Adrenal gland (tissue), 9 donors: ENCODE measurements at regions not wholly inside any gene's neighbourhood (a gene's known extent, or its start where the extent isn't known, plus 50 kb on each side); places are given as distances from the start of the nearest gene placed in this dataset.

Experiments
- DNase-seq, 7 donors: peaks; one replicate each; pipeline ENCODE4 v3.0.0-alpha.2; 2019 to 2020
- H3K27ac ChIP-seq, 5 donors: fragments of 200-600 bp; sonication (generic) in 4 of 5; 1 replicate in 3 of 5; 2 replicates in 2 of 5; pipeline versions ENCODE4 v1.5.1 to v1.8.0; 2016 to 2020; ENCODE audit warnings: mild to moderate bottlenecking in 1 of 5
- H3K27me3 ChIP-seq: fragments of 200-600 bp; 2 replicates; pipeline ENCODE4 v1.8.0; 2021
- H3K36me3 ChIP-seq, 2 donors: fragments of 200-600 bp; replicated peaks in 1 of 2; 1 replicate in 1 of 2; 2 replicates in 1 of 2; pipeline versions ENCODE4 v1.5.1 to v1.8.0; 2018 to 2022
- H3K4me1 ChIP-seq, 2 donors: fragments of 200-600 bp; replicated peaks in 1 of 2; 1 replicate in 1 of 2; 2 replicates in 1 of 2; pipeline versions ENCODE4 v1.5.1 to v1.8.0; 2018 to 2021
- H3K4me3 ChIP-seq, 4 donors: fragments of 200-600 bp; sonication (generic) in 3 of 4; one replicate each; pipeline ENCODE4 v1.5.1; 2016 to 2018
- H3K9me3 ChIP-seq, 3 donors: fragments of 200-600 bp; sonication (generic) in 1 of 3; replicated peaks in 1 of 3; 1 replicate in 2 of 3; 2 replicates in 1 of 3; pipeline versions ENCODE4 v1.5.1 to v1.8.0; 2016 to 2021
- POLR2A ChIP-seq, 2 donors: fragments of 450-650 bp; IDR thresholded peaks; one replicate each; pipeline ENCODE4 v1.6.1; 2017; ENCODE audit warnings: antibody characterized with exemption in 2 of 2, mild to moderate bottlenecking in 2 of 2, moderate library complexity in 1 of 2
- WGBS, 4 donors: extraction: QIAGEN DNeasy Blood & Tissue Kit in 2 of 4; methylation state at CpG; one replicate each; pipeline versions ENCODE4 v1.1.5 to v1.1.7; 2013 to 2017; 5-methylcytosine and 5-hydroxymethylcytosine counted together
- intact Hi-C, 2 donors: fragments of 100-400 bp; cut with DNase I; formaldehyde crosslinking; loops; one replicate each; pipeline versions ENCODE4 v1.14.1 to v1.15.0; 2022 to 2023
- TF ChIP-seq, protein P1 (sequence below), 6 experiments: fragments of 450-650 bp in 4 of 6; fragments of 200-600 bp in 2 of 6; sonication (generic) in 1 of 6; IDR thresholded peaks; 1 replicate in 5 of 6; 2 replicates in 1 of 6; pipeline versions ENCODE4 v1.5.1 to v1.8.0; 2016 to 2021; ENCODE audit warnings: antibody characterized with exemption in 6 of 6, mild to moderate bottlenecking in 2 of 6, moderate library complexity in 1 of 6
- donor health status: healthy with polysubstance abuse.
- donor health status: Bipolar disorder and iron deficiency.
- donor health status: DM: yes; HTN: yes; CAD: no.
- donor health status: DM: no; HTN: no; CAD: no.
- donor health status: DM: no; HTN: no; CAD: no.

DNA sequence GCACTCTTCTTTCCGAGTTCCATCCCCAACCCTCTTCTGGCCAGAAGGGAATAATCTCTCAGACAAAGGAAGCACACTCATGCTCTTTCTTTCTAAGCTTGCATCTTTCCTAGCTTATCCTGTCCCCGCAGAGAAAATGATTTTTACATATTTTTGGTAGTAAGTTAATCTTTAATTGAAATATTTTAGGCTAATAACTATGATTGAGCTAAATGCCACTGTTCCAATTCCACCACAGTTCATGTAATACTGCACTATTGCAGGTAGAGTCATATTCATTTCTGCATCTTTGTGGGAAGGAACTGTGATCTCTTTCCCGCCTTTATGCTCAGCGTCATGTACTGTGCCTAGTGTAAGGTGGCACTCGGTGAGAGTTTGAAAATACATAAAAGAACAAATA, 158.9 kb upstream of the FOXG1 start:
- Histone ChIP-seq H3K27ac (no peak overlapping the region), H3K4me3 (no peak overlapping the region), H3K4me1 (no peaks in the 10 kb centered on the region), H3K36me3 (no peaks in the 10 kb centered on the region), H3K9me3 (no peaks in the 10 kb centered on the region), H3K27me3 (no peaks in the 10 kb centered on the region)
- WGBS, 4 donors, result 69 to 73% (median 72%) methylated on average over 5 of the region's 5 CpGs
- intact Hi-C loops, result no loop called here
- TF ChIP-seq, protein P1, sequence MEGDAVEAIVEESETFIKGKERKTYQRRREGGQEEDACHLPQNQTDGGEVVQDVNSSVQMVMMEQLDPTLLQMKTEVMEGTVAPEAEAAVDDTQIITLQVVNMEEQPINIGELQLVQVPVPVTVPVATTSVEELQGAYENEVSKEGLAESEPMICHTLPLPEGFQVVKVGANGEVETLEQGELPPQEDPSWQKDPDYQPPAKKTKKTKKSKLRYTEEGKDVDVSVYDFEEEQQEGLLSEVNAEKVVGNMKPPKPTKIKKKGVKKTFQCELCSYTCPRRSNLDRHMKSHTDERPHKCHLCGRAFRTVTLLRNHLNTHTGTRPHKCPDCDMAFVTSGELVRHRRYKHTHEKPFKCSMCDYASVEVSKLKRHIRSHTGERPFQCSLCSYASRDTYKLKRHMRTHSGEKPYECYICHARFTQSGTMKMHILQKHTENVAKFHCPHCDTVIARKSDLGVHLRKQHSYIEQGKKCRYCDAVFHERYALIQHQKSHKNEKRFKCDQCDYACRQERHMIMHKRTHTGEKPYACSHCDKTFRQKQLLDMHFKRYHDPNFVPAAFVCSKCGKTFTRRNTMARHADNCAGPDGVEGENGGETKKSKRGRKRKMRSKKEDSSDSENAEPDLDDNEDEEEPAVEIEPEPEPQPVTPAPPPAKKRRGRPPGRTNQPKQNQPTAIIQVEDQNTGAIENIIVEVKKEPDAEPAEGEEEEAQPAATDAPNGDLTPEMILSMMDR (IDR thresholded peaks at IDR 0.05), result no peak
- TF ChIP-seq POLR2A (IDR thresholded peaks at IDR 0.05), result no peak
- DNase-seq, result no peak

DNA sequence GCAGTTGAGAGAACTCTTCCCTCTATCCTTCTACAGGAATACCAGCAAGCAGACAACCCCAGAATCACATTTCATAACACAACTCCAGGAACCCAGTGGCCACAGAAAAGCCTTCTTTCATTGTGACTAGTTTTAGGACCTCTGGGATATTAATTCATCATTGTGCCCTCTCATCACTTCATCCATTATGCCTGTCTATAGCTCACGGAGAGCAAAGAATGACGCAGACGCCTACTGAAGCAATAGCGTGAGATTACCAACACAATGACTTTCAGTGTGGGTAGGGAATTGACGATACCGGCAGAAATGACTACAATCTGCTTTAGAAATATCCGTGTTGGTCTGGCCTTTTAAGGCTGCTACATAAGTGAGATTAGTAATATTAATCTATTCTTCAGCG, 158.1 kb upstream of the FOXG1 start:
- no peak for DNase-seq
- no peaks in the 10 kb centered on the region for H3K4me1 ChIP-seq
- intact Hi-C loops, result no loop called here
- H3K27me3 ChIP-seq, result no peaks in the 10 kb centered on the region
- TF ChIP-seq POLR2A (IDR thresholded peaks at IDR 0.05), result no peak
- TF ChIP-seq, protein P1 (IDR thresholded peaks at IDR 0.05), result no peak
- H3K36me3 ChIP-seq, result no peaks in the 10 kb centered on the region
- no peak overlapping the region for H3K4me3 ChIP-seq
- WGBS, 4 donors, result 75 to 82% (median 78%) methylated on average over 8 of the region's 8 CpGs
- no peak overlapping the region for H3K27ac ChIP-seq
- H3K9me3 ChIP-seq, result no peaks in the 10 kb centered on the region

DNA sequence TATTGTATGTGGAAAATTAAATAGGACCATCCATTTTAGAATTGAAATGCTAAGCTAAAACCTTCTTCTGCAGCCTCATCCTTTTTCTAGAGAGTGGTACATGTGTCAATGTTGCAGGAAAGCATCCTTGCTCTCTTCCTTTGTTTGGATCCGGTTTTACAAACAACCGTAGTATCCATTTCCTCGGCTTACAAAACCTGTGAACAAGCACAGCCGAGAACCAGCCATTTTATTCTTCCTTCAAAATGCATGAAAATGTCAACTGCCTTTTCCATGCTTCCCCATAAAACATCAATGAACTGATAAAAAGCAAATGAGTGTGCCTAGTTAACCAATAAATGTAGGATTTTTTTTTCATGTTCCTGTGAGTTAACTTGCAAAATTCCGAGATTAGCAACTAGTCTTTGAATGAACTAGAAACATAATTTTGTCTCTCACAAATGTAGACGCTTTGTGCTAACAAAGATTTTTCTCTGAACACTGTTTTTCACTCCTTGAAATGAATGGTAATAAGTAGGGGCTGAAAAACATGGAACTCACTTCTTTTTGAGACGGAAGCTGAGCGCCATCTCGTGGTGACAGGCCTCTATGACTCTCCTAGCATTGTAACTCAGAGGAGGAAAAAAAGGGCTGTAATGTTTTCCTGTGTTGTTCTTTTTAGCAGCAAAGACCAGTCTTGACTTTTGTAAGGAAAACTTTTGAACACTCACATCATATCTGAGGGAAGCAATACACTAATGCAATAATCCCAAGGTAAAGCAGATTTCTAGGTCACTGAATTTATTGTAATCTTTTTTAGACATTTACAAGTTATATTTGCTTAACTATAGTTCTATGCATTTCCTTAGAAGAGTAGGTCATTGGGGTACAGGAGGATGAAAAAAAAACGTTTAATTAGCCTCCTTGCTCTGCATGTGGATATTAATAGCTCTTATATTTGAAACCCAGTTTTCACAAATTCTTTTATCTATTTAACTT, 157.4 kb upstream of the FOXG1 start:
- WGBS, 4 donors, result 31 to 36% (median 33%) methylated on average over 10 of the region's 10 CpGs
- DNase-seq, result peak; percentile 17 to 74 (median 55)

DNA sequence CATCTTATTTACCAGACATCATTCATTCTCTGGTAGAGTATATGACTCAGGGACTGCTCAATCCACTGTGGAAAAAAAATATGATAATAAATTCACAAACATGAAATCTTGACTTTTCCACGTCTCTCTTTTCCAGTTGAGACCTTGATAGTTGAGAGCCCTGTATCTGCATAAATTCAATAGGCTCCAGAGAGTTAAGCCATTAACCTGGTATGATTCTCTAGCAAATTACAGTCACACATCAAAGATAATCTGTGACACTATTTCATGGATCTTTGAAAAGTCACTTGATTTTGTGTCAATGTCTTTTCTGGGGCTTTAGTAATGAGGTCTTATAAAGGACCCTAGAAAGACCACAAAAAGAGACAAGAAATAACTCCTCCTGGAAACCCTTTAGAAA, 154.2 kb upstream of the FOXG1 start:
- intact Hi-C loops, result no loop called here
- DNase-seq, result no peak

More for the DNA sequence above, 157.4 kb upstream of the FOXG1 start:
- no peak overlapping the region for H3K27ac ChIP-seq
- no peak overlapping the region for H3K4me3 ChIP-seq
- TF ChIP-seq POLR2A (IDR thresholded peaks at IDR 0.05), result no peak
- TF ChIP-seq, protein P1 (IDR thresholded peaks at IDR 0.05), result peak; percentile 27 to 67 (median 56)
- no peaks in the 10 kb centered on the region for H3K4me1 ChIP-seq
- H3K27me3 ChIP-seq, result no peaks in the 10 kb centered on the region
- no peaks in the 10 kb centered on the region for H3K36me3 ChIP-seq
- intact Hi-C loops, result no loop called here
- H3K9me3 ChIP-seq, result no peaks in the 10 kb centered on the region

More for the DNA sequence above, 154.2 kb upstream of the FOXG1 start:
- H3K4me3 ChIP-seq, result no peak overlapping the region
- WGBS, 4 donors, result 8 to 33% (median 29%) methylated on average over 1 of the region's 1 CpG
- no peaks in the 10 kb centered on the region for H3K27me3 ChIP-seq
- no peaks in the 10 kb centered on the region for H3K36me3 ChIP-seq
- H3K27ac ChIP-seq, result no peak overlapping the region
- TF ChIP-seq POLR2A (IDR thresholded peaks at IDR 0.05), result no peak
- TF ChIP-seq, protein P1 (IDR thresholded peaks at IDR 0.05), result no peak
- H3K9me3 ChIP-seq, result no peaks in the 10 kb centered on the region
- no peaks in the 10 kb centered on the region for H3K4me1 ChIP-seq
